CD4-positive, alpha-beta T cell treated with Interleukin-6 for 4 hours (primary cell): ENCODE measurements at regions not wholly inside any gene's neighbourhood (a gene's known extent, or its start where the extent isn't known, plus 50 kb on each side); places are given as distances from the start of the nearest gene placed in this dataset.
"Not testable (repeated sequence)": the region's sequence is repeated elsewhere in the genome, so short reads cannot be mapped to it uniquely, and the experiment has no call there.

Experiments
- DNase-seq: peaks from one replicate; pipeline ENCODE4 v3.0.0-alpha.2; 2020; ENCODE audit warnings: mixed read lengths

GRCh38 chr10:22824520-22824919 lies 103.3 kb upstream of the ARMC3 start:
- DNase-seq, result no peak

DNA sequence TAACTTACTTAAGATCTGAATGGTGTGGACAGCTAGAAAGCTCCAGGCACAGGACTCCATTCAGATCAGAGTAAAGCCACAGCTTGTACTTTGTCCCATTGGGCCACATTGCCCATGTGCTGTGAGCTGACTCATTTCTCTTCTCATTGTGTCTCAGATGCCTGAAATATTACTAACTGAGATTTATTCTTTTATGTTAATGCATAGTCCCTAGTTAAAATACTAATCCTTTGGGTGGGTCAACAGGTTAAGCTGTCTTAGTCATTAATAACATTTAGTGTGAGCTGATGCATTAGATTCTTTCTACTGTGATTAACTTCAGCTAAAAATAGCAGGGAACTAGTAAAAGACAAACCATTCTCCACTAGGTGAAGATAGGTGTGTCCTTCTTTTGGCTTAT lies 104.7 kb upstream of the ARMC3 start:
- DNase-seq, result no peak

DNA sequence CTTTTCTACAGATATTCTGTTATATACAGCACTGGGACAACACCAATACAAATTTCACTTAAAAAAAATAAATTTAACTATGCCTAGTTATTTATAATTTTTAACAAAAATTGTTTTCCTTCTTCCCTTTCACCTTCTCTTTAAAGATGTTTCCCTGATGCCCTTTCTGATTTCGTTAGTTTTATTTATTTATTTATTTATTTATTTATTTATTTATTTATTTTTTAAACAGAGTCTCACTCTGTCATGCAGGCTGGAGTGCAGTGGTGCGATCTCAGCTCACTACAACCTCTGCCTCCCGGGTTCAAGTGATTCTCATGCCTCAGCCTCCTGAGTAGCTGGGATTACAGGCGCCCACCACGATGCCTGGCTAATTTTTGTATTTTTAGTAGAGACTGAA lies 105.9 kb upstream of the ARMC3 start:
- not testable (repeated sequence) for DNase-seq

GRCh38 chr10:22821501-22821900 lies 106.4 kb upstream of the ARMC3 start:
- DNase-seq, result no peak

DNA sequence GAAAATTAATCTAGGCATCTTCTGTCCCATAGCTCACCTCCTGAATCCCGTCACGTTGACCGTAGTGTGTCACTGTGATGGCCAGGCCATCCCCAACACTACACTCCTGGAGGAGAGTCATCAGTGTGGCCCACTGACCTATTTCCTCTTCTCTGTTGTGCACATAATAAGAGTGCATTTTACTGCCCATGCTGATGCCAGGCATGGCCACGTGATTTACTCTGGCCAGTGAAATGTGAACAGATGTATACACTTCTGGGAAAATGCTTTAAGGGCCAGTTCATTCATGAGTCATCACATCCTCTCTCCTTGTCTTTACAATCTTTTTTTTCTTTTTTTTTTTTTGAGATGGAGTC lies 101.9 kb upstream of the PIP4K2A start:
- DNase-seq, result no peak

DNA sequence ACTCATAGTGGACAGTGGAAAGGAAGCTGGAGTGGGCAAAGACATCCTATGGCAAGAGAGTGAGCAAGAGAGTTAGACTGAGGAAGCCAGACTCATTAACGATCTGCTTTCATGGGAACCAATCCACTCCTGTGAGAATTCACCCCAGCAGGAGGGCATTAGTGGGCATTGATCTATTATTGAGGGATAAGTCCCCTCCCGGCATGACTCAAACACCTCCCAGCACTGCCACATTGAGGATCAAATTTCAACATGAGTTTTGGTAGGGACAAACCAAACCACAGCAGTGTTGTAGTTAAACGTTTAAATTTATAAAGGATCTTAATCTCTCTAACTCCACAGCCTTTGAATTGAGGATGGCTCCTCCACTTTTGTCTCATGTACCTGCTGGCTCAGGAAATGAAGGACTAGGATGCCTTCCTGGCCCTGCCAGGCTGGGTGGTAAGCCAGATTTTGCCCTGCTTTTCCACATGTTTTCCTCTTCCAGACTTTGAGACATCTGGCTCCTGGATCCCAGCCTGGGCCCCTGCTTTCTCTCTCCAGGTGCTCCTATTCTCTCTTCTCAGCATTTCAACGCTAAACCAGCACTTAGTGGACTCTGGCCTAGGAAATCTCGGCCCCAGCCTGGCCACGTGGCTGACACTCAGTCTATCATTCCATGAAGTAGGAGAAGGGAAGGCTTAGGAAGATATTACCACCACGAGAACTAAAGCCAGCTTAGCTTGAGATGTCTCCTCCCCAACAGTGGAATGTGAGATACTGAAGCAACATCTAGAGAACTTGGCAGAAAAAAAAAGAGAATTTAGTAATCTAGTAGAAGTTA lies 96.5 kb upstream of the PIP4K2A start:
- no peak for DNase-seq

DNA sequence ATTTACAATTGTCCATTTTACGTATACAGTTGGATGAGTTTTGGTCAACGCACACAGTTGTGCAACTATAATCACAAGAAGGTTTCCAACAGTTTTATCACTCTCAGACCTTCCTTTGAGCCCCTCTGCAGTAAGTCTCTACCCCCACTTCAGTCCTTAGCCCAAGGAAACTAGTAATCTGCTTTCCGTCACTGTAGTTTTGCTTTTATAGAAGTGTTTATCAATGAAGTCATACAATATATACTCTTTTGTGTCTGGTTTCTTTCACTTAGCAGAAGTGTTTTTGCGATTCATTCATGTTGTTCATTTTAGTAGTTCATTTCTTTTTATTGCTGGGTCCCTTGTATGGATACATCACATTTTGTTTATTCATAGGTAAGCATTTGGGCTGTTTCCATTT lies 92.9 kb upstream of the PIP4K2A start:
- no peak for DNase-seq

- no peak for DNase-seq
Measured at GRCh38 chr10:22805304-22805703, 90.9 kb upstream of the PIP4K2A start.

GRCh38 chr10:22803261-22803885 lies 89.0 kb upstream of the PIP4K2A start:
- DNase-seq, result no peak

- no peak for DNase-seq
Measured at GRCh38 chr10:22801785-22802184, 87.4 kb upstream of the PIP4K2A start.

- not testable (repeated sequence) for DNase-seq
Measured at GRCh38 chr10:22797796-22798195, 83.4 kb upstream of the PIP4K2A start.

DNA sequence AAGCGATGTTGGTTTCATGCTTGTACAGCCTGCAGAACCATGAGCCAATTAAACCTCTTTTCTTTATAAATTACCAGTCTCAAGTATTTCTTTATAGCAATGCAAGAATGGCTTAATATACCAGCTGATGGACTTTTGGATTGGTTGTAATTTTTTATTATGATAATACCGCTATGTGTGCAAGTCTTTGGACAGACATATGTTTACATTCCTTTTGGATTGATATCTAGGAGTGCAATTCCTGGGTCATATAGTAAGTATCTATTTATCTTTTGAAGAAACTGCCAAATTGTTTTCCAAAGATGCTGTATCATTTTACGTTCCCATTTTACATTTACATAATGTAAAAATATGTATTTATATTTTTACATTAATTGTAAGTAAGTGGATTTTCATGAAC lies 81.2 kb upstream of the PIP4K2A start:
- no peak for DNase-seq

DNA sequence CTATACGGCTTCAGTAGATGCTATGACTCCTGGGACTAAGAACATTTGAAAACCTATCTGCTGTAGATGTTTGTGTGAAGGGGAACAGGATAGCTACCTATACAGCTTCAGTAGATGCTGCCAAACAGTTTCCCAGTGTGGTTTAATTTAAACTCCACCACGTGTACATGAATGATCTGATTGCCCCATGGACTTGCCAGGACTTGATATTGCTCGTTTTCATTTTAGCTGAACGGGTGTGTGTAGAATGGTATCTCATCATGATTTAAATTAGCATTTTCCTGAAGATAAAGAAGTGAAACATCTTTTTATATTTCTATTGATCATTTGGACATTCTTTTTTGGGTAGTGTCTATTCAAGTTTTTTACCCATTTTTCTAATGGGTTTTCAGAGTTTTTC lies 77.8 kb upstream of the PIP4K2A start:
- no peak for DNase-seq

DNA sequence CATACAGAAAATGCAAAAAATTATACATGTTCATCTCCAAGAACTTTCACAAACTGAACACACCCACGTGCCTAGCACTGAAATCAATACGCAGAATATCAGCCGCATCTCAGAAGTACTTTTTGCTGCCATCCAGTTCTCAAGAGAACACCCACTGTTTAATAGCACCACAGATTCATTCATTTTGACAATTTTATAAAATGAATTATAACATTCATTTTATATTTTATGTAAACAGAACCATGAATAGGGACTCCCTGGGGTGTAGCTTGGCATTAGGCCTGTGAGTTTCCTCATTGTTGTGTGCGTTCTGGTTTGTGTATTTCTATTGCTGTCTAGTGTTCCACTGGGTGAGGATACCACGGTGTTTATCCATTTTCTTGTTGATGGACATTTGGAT lies 77.3 kb upstream of the PIP4K2A start:
- no peak for DNase-seq

DNA sequence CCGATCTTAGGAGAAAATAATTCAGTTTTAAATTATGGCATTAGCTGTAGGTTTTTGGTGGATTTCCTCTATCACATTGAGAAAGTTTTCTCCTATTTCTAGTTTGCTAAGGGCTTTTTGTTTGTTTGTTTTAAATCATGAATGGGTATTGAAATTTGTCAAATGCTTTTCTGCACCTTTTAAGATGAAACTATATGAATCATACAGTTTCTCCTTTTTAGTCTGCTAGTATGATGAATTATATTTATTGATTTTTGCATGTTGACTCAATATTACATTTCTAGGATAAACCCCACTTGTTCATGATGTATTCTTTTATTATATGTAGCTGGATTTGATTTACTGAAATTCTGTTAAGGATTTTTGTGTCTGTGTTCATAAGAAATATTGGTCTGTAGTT lies 70.3 kb upstream of the PIP4K2A start:
- DNase-seq, result no peak

DNA sequence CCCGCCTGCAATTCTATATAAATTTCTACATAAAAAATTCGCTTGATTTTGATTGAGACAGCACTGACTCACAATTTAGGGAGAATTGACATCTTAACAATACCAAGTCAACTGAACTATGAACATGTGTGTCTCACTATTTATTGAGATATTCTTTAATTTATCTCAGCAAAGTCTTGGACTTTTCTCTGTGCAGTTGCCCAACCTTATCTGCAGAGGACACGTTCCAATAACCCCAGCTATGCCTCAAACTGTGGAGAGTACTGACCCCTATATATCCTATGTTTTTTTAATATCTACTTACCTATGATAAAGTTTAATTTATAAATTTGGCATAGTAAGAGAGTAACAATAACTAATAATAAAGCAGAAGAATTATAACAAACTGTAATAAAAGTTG lies 69.4 kb upstream of the PIP4K2A start:
- DNase-seq, result no peak

DNA sequence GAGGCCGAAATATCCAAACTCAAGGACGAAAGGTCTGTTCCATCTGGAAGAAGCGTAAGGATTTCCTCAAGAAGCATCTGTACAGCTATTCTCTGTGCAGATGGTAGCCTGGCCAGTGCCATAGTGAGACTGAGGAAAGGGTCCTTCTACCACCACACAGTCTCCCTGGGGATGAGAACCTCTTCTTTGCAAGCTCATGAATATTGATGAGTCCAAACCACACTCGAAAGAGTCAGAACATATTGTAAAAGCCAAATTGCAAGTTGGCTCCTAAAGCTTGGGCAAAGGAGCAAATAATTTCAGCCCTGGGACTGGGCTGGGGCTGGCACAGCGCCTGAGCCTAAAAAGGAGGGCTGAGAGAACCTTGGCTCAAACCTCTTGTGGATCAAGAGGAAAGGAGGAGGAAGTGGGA lies 66.1 kb upstream of the PIP4K2A start:
- no peak for DNase-seq

DNA sequence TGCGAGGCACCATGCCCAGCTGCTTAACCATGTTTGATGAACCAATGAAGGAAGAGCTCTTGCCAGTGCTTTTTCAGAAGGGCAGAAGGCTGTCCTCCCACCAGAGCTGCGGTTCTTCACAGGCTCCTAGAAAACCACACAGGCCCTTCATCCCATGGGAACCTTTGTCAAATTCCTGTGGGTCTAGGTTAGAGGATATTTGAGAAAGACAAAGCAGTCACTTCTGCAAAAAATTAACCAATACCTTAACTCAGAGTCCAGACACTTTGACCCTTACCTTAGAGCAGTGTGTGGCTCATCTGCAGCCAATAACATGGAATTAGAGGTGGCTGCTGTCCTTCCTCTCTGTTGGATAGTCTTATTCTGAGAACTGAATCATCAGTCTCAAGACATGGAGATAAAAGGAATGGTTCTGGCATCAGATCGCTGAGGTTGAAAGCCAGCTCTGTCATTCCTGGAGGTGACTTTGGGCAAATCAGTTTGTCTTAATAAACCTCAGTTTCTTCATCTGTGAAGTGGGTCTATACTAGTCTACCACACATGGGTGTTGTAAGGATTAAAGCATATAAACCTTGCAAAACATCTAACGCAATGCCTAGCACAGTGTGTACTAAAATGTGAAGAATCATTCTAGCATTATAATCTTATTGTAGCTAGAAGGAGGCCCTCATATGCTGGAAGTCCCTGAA lies 65.1 kb upstream of the PIP4K2A start:
- no peak for DNase-seq

- DNase-seq, result no peak
Measured at GRCh38 chr10:22774102-22774501, 59.7 kb upstream of the PIP4K2A start.

DNA sequence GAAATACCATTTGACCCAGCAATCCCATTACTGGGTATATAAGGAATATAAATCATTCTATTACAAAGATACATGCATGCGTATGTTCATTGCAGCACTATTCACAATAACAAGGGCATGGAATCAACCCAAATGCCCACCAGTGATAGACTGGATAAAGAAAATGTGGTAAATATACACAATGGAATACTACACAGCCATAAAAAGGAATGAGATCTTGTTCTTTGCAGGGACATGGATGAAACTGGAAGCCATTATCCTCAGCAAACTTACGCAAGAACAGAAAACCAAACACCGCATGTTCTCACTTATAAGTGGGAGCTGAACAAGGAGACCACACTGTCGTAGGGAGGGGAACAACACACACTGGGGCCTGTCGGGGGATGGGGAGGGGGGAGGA lies 57.3 kb upstream of the PIP4K2A start:
- DNase-seq, result not testable (repeated sequence)

GRCh38 chr10:22770270-22770669 lies 55.9 kb upstream of the PIP4K2A start:
- no peak for DNase-seq

GRCh38 chr10:22767859-22768258 lies 53.5 kb upstream of the PIP4K2A start:
- DNase-seq, result no peak

- no peak for DNase-seq
Measured at GRCh38 chr10:22766693-22767092, 52.3 kb upstream of the PIP4K2A start.
